Fibroblast of villous mesenchyme (primary cell): ENCODE measurements at regions not wholly inside any gene's neighbourhood (a gene's known extent, or its start where the extent isn't known, plus 50 kb on each side); places are given as distances from the start of the nearest gene placed in this dataset.

Source experiments
- DNase-seq: peaks from one replicate; pipeline ENCODE4 v3.0.0-alpha.2; 2010; ENCODE audit warnings: low read depth
- H3K4me3 ChIP-seq: 2 replicates; pipeline ENCODE4 v1.5.1; 2011; ENCODE audit warnings: low read depth, mild to moderate bottlenecking, low read length
- TF ChIP-seq, protein P1 (sequence below): IDR thresholded peaks from 2 replicates; pipeline ENCODE4 v1.5.1; 2012; ENCODE audit warnings: low read depth, mild to moderate bottlenecking, low read length; ENCODE audit not compliant: insufficient read depth

DNA sequence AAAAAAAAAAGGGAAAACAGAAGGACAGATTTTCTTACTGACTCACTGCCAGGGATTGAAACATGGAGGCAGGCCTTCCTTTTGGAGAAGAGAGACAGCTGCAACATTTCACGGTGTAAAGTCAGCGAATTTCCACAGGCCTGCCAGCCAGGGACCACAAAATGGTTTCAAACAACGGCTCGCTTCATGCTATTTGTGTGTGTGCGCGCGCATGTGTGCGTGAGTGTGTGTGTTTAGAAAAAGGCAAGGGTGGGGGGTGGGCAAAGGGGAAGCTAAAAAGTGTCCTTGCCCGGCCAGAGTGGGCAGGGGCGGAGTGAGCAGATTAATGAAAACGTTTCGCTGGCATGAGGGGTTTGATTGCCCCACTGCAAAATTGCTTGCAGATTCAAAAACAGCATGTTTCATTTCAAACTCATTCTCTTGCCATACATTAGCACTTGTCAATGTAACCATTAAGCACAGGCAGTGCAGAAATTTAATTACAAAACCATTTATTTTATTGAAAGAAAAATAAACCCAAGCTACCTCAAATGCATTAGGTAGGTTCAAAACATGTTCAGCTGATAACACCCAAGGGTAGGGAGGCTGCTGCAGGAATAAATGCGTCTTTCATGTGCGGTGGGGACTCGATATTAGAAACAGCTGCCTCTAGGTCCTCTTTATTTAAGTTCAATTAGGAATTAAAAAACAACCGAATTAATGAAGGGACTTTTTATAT is 182.1 kb upstream of the SIX2 start:
- no peak overlapping the region for H3K4me3 ChIP-seq
- TF ChIP-seq, protein P1, sequence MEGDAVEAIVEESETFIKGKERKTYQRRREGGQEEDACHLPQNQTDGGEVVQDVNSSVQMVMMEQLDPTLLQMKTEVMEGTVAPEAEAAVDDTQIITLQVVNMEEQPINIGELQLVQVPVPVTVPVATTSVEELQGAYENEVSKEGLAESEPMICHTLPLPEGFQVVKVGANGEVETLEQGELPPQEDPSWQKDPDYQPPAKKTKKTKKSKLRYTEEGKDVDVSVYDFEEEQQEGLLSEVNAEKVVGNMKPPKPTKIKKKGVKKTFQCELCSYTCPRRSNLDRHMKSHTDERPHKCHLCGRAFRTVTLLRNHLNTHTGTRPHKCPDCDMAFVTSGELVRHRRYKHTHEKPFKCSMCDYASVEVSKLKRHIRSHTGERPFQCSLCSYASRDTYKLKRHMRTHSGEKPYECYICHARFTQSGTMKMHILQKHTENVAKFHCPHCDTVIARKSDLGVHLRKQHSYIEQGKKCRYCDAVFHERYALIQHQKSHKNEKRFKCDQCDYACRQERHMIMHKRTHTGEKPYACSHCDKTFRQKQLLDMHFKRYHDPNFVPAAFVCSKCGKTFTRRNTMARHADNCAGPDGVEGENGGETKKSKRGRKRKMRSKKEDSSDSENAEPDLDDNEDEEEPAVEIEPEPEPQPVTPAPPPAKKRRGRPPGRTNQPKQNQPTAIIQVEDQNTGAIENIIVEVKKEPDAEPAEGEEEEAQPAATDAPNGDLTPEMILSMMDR, result no peak
- no peak for DNase-seq

DNA sequence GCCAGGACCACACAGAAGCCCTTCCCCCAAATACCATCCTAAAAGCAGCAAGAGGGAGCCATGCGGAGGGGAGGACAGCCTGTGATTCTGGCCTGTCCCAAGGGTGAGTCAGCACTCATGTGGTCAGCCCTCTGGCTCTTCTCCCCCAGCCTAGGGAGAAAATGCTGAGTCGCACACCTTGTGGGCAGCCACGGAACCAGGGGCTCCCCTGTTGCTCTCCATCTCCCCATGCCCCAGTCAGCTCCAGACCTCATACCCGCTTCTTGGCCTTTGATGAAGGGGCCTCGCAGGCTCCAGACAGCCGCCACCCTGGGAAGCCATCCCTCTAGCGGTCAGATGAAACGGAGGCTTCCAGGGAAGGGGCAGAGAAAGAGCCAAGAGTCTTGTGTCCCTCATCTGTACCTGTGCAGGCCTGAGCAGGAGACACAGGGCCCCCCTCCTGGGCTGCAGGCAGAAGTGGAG is 181.3 kb upstream of the SIX2 start:
- DNase-seq, result peak; percentile 51
- TF ChIP-seq, protein P1, result no peak
- no peak overlapping the region for H3K4me3 ChIP-seq

DNA sequence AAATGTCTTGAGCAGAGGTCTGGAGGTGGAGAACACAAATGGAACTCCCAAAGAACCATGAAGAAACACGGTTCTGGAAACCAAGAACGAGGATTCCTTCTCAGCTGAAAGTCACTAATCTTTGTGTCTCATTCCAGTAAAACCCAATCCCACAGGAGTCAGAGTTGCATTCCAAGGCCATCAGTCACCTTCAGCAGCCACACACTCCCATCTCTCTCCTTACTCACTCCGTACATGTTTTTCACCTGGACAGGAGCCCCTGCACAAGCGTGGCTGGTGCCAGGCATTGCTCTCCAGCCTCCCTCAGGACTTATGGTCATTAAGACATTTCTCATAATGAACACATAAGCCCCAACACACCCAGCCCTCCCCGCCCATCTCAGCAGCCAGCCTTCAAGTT is 175.4 kb upstream of the SIX2 start:
- H3K4me3 ChIP-seq, result no peak overlapping the region
- TF ChIP-seq, protein P1, result no peak
- no peak for DNase-seq

DNA sequence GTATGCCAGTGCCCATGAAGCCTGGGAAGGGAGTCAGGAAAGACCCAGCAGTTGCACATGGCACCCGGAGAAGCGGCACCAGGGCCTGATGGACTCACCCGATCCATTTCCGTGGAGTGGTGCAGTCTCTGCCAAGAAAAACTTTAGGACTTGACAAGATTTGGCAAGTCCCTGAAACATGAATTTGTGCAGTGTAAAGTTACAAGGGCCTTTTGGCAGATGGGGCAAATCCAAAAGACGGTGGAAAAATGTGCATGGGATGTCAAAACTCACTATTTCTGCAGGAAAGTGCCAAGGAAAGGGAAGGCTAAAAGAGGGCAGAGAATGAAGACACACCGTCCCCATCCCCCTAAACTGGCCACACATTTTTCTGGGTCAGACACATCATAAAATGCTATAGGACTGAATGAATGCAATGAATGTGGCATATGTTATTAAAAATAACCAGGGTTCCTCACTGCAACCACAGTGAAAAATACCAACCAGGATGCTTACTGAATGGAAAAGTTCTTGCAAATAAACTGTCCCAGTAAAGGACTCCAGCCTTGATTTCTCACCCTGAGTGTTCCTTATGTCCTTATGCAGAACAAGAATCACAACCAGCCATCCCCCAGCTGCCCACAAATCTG is 173.5 kb upstream of the SIX2 start:
- TF ChIP-seq, protein P1, result no peak
- no peak for DNase-seq
- H3K4me3 ChIP-seq, result no peak overlapping the region

DNA sequence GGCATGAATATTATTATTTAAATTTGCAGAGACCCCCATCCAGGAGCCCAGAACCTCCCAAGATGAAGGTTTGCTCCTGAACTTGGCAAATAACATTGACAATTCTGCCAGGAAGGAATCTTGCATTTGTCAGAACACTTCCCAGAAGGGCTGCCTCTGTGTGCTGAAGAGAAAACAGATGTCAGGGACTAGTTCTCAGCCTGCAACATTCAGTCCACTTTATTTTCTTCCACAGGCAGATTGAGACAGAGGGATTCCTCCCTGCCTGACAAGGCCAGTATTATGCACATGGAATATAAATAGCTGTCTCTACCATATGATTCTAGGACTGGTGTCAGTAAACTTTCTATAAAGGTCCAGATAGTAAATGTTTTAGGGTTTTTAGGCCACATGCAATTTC is 171.5 kb upstream of the SIX2 start:
- no peak for DNase-seq
- TF ChIP-seq, protein P1, result no peak
- H3K4me3 ChIP-seq, result no peak overlapping the region

DNA sequence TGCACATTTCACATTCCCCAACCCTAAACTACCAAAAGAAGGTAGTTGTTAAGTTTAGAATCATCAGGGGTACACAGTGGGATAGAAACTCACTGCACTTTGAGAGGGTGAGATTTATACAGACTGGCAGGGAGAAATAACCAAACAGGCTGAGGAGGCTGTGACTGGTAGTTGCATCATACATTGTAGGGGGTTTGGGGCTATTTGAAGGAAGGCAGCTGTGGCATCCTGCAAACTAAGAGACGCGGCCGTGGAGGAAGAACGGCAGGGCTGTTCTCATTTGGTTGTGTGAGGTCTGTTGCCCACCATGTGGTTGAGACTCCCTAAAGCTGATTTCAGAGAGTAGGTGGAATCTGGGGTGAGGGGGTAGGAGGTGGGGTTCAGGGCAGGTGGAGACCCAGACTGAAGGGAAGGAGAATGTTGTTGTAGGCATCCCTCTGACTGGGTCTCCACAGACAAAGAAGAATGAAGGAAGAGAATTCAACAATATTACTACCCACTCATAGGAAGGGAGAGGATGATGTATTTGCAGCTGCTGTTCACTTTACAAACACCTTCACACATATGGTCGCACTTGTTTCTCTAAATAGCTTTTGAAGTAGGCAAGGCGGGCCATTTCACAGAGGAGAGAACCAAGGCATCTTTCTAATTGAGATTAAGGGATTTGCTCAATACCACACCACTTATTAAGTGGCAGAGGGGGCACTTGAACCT is 170.9 kb upstream of the SIX2 start:
- TF ChIP-seq, protein P1, result no peak
- no peak for DNase-seq
- no peak overlapping the region for H3K4me3 ChIP-seq
